Urothelium cell line (cell line): ENCODE measurements at regions not wholly inside any gene's neighbourhood (a gene's known extent, or its start where the extent isn't known, plus 50 kb on each side); places are given as distances from the start of the nearest gene placed in this dataset.

Experiments
- DNase-seq: peaks from one replicate; pipeline ENCODE4 v3.0.0; 2011; ENCODE audit warnings: low spot score, mixed read lengths
- FAIRE-seq: peaks from 2 replicates; lab custom pipeline; 2011; peaks lifted over from hg19 to GRCh38; lab: Jason Lieb, UNC

DNA sequence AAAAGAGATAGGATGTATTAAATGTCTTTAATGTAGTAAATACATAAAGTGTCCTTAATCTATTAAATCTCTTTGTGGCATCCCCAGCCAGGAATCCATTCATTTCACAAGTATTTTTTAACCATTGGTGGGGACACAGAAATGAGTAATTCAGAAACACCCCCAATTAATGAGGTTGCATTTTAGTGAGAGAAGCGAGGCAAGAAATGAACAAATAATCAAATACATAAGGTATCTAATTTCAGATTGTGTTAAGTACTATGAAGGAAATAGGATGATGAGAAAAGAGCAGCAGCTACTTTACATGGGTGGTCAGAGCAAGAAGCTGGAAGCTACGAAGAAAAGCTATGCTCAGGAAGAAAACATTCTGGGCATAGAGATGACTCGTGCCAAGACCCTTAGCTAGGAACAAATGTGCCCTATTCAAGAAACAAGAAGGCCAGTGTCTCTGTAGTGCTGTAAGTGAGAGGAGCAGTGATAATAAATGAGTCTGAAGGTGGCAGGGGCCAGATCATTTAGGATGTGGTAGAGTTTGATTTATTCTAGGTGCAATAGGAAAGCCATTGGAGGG lies 60.5 kb upstream of the IGF1 start:
- no peak for FAIRE-seq
- DNase-seq = no peak

DNA sequence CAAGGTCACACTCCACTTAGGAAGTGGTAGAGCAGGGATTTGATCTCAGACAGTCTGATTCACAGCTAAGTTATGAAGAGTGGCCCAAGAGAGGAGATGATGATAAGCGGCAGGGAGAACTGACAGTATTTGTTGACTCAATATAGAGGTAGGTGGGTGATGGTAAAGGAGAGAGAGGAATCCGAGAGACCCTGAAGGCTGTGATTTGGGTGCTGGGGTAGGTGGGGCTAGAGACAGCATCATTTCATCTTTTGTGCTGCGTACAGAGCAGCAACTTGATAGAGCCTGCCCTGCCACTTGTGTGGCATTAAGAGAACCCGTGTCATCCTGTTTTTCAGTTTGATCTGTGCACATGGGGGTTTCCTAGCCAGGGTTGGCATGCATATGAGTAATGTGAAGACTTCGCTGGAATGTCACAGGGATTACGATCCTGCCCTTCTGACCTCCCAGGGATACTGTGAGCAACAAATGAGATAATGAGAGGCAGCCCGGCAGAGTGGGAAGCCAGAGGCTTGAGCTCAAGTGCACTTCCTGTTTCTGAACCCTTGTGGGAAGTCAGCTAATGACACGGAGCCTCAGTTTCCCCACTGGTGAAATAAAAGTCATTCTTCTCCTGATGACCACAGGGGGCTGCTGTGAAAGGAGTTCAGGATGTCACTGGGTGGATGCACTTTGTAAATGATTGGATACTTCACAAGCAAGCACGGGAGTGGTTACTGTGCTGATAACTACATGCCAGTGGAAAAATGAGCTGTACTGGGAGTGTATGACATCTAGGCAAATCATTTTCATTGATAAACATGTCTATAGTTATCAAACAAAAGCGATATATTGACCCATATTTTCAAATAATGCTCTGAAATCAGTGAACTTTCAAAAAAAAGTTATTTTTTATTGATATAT lies 59.5 kb upstream of the IGF1 start:
- FAIRE-seq = no peak
- DNase-seq = peak; percentile 57

DNA sequence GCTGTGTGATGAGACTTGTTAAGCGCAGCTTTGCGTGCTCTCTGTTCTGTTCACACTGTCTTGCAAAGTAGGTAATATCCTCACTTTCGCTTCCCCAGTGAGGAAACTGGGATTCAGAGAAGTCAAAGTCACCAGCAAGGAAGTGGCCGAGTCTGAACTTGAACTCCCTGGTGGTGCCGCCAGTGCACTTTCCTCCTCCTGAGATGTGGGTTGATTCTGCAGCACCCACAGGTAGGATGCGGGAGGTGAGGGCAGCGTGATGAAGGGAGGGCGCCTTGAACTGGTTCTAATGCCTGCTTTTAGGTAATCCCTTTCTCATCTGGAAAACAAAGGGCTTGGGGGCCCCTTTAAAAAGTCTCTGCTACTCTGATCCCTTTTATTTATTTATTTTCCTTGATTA lies 54.9 kb upstream of the IGF1 start:
- no peak for FAIRE-seq
- no peak for DNase-seq

DNA sequence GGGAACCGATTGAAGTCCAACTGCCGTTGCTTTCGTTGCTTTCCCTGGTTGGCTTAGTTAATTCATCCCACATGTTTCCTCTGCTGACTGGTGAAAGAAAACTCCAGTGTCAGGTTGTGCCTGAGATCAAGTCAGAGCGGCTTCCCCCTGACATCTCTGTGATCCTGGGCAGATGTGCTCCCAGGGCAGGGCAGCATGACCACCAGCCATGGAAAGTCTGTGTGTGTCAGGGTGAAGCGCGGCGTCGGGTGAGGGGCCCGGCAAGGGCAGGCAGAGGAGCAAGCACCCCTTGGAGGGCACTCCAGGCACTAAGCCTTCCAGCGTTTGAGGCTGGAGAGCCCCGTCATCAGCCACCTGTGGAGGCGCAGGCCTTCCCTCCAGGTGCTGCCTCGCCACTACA lies 54.5 kb upstream of the IGF1 start:
- DNase-seq (no peak), FAIRE-seq (no peak)

DNA sequence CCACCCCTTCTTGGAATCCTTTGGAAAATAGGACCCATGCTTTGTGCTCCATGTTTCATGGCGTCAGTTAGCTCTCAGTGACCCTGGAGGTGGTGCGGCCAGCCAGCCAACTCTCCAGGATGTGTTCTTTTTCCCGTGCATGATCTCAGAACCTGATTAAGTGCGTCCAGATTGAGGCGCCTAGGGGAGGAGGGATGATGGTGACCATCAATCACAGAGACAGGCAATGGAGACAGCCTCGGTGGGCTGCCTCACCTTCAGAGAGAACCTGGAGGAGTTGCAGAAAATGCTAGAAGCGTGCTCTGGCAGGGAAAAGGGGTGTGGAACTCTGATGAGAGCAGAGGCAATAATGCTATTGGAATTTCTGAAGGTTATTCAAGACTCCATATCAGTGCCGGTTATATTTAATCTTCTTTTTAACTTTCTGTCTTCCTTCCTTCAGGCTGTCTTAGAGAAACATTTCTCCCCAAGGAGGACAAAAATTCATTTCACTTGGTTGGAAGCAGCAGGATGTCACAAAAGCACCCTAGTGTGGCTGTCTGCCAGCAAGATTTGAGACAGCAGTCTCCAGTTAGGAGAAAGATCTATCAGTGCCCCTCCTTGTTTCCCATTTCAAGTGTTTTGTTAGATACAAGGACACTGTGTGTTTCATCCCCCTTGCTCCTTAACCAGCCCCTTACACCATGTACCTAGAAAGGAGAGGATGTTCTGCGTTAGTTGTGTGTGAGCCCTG lies 53.3 kb upstream of the IGF1 start:
- DNase-seq (no peak), FAIRE-seq (no peak)
